Right atrium auricular region (tissue), 2 donors: ENCODE measurements at regions not wholly inside any gene's neighbourhood (a gene's known extent, or its start where the extent isn't known, plus 50 kb on each side); places are given as distances from the start of the nearest gene placed in this dataset.

ENCODE experiments used
- DNase-seq: peaks from one replicate; pipeline ENCODE4 v3.0.0-alpha.2; 2019; ENCODE audit warnings: low spot score
- H3K27ac ChIP-seq, 2 donors: fragments of 200-600 bp; sonication (generic); 1 replicate in 1 of 2; 2 replicates in 1 of 2; pipeline ENCODE4 v1.5.1; 2016 to 2019
- H3K27me3 ChIP-seq, 2 donors: fragments of 200-600 bp; sonication (generic); one replicate each; pipeline versions ENCODE4 v1.5.1 to v1.6.0; 2017 to 2019
- H3K36me3 ChIP-seq: fragments of 200-600 bp; sonication (generic); one replicate; pipeline ENCODE4 v1.5.1; 2016
- H3K4me1 ChIP-seq, 2 donors: fragments of 200-600 bp; sonication (generic); one replicate each; pipeline versions ENCODE4 v1.5.1 to v1.6.0; 2017 to 2019
- H3K4me3 ChIP-seq, 2 donors: fragments of 200-600 bp; sonication (generic); 1 replicate in 1 of 2; 2 replicates in 1 of 2; pipeline ENCODE4 v1.5.1; 2017 to 2019; ENCODE audit warnings: mild to moderate bottlenecking in 1 of 2, moderate library complexity in 1 of 2
- H3K9me3 ChIP-seq, 2 donors: fragments of 200-600 bp; sonication (generic); one replicate each; pipeline ENCODE4 v1.5.1; 2019
- CTCF ChIP-seq, 2 donors: fragments of 200-600 bp; sonication (generic); IDR thresholded peaks; one replicate each; pipeline ENCODE4 v1.5.1; 2019; ENCODE audit warnings: antibody characterized with exemption in 2 of 2

GRCh38 chr12:77421152-77421551 lies 355.8 kb upstream of the E2F7 start:
- H3K27me3 ChIP-seq: no peaks in the 10 kb centered on the region
- H3K4me3 ChIP-seq: no peak overlapping the region
- peaks cover 0 to 4% of the 10 kb centered on the region in 2 donors for H3K9me3 ChIP-seq
- H3K27ac ChIP-seq: no peak overlapping the region
- TF ChIP-seq CTCF (IDR thresholded peaks at IDR 0.05): no peak
- H3K4me1 ChIP-seq: no peaks in the 10 kb centered on the region
- no peak for DNase-seq
- H3K36me3 ChIP-seq: no peaks in the 10 kb centered on the region

- DNase-seq: no peak
- H3K27me3 ChIP-seq: no peaks in the 10 kb centered on the region
- no peak for TF ChIP-seq CTCF (IDR thresholded peaks at IDR 0.05)
- no peak overlapping the region for H3K27ac ChIP-seq
- H3K36me3 ChIP-seq: no peaks in the 10 kb centered on the region
- no peaks in the 10 kb centered on the region for H3K4me1 ChIP-seq
- no peaks in the 10 kb centered on the region for H3K9me3 ChIP-seq
- H3K4me3 ChIP-seq: no peak overlapping the region
Observed at GRCh38 chr12:77409551-77409950, 344.2 kb upstream of the E2F7 start.

- no peak overlapping the region for H3K27ac ChIP-seq
- H3K4me1 ChIP-seq: no peaks in the 10 kb centered on the region
- no peaks in the 10 kb centered on the region for H3K36me3 ChIP-seq
- no peaks in the 10 kb centered on the region for H3K9me3 ChIP-seq
- no peak overlapping the region for H3K4me3 ChIP-seq
- no peak for TF ChIP-seq CTCF (IDR thresholded peaks at IDR 0.05)
- no peaks in the 10 kb centered on the region for H3K27me3 ChIP-seq
- DNase-seq: no peak
Observed at GRCh38 chr12:77407931-77408330, 342.6 kb upstream of the E2F7 start.

GRCh38 chr12:77406219-77406905 lies 341.0 kb upstream of the E2F7 start:
- no peaks in the 10 kb centered on the region for H3K4me1 ChIP-seq
- H3K27me3 ChIP-seq: no peaks in the 10 kb centered on the region
- no peak for TF ChIP-seq CTCF (IDR thresholded peaks at IDR 0.05)
- DNase-seq: no peak
- H3K27ac ChIP-seq: no peak overlapping the region
- no peaks in the 10 kb centered on the region for H3K9me3 ChIP-seq
- no peak overlapping the region for H3K4me3 ChIP-seq
- H3K36me3 ChIP-seq: no peaks in the 10 kb centered on the region

- Histone ChIP-seq H3K4me1 (no peaks in the 10 kb centered on the region), H3K4me3 (no peak overlapping the region), H3K9me3 (no peaks in the 10 kb centered on the region), H3K36me3 (no peaks in the 10 kb centered on the region), H3K27me3 (no peaks in the 10 kb centered on the region), H3K27ac (no peak overlapping the region)
- no peak for TF ChIP-seq CTCF (IDR thresholded peaks at IDR 0.05)
- DNase-seq: no peak
Observed at GRCh38 chr12:77402716-77403115, 337.3 kb upstream of the E2F7 start.

GRCh38 chr12:77401770-77402081 lies 336.4 kb upstream of the E2F7 start:
- H3K4me1 ChIP-seq: no peaks in the 10 kb centered on the region
- DNase-seq: no peak
- H3K36me3 ChIP-seq: no peaks in the 10 kb centered on the region
- no peak for TF ChIP-seq CTCF (IDR thresholded peaks at IDR 0.05)
- H3K9me3 ChIP-seq: no peaks in the 10 kb centered on the region
- no peak overlapping the region for H3K4me3 ChIP-seq
- no peak overlapping the region for H3K27ac ChIP-seq
- H3K27me3 ChIP-seq: no peaks in the 10 kb centered on the region
